IPS-15b (cell line): ENCODE measurements at regions not wholly inside any gene's neighbourhood (a gene's known extent, or its start where the extent isn't known, plus 50 kb on each side); places are given as distances from the start of the nearest gene placed in this dataset.

Source experiments
- H3K27me3 ChIP-seq: one replicate; pipeline ENCODE4 v1.6.1; 2013; ENCODE audit warnings: low read length; ENCODE audit not compliant: control insufficient read depth, insufficient read depth
- H3K36me3 ChIP-seq: one replicate; pipeline ENCODE4 v1.6.1; 2013; ENCODE audit warnings: low read length; ENCODE audit not compliant: control insufficient read depth, insufficient read depth
- H3K4me1 ChIP-seq: one replicate; pipeline ENCODE4 v1.6.1; 2013; ENCODE audit warnings: mild to moderate bottlenecking, low read length; ENCODE audit not compliant: control insufficient read depth, insufficient read depth
- H3K4me3 ChIP-seq: one replicate; pipeline ENCODE4 v1.5.1; 2013; ENCODE audit warnings: low read depth, low read length
- H3K9ac ChIP-seq: one replicate; pipeline ENCODE4 v1.6.1; 2013; ENCODE audit warnings: low read depth, mild to moderate bottlenecking, low read length
- H3K9me3 ChIP-seq: one replicate; pipeline ENCODE4 v1.6.1; 2013; ENCODE audit warnings: mild to moderate bottlenecking, low read length; ENCODE audit not compliant: control insufficient read depth, insufficient read depth

- Histone ChIP-seq H3K4me1 (no peaks in the 10 kb centered on the region), H3K36me3 (no peaks in the 10 kb centered on the region), H3K27me3 (no peaks in the 10 kb centered on the region), H3K9ac (no peak overlapping the region), H3K4me3 (peak overlapping the region; percentile 65), H3K9me3 (no peaks in the 10 kb centered on the region)
These were observed 91.9 kb upstream of the OTOS start for GRCh38 chr2:240232264-240232915.

- Histone ChIP-seq H3K9ac (no peak overlapping the region), H3K9me3 (no peaks in the 10 kb centered on the region), H3K27me3 (no peaks in the 10 kb centered on the region), H3K36me3 (no peaks in the 10 kb centered on the region), H3K4me3 (peak overlapping the region; percentile 65), H3K4me1 (no peaks in the 10 kb centered on the region)
These were observed 92.8 kb upstream of the OTOS start for GRCh38 chr2:240232961-240233884.

- Histone ChIP-seq H3K4me1 (no peaks in the 10 kb centered on the region), H3K4me3 (peak overlapping the region; percentile 32)
These were observed 93.5 kb upstream of the OTOS start for GRCh38 chr2:240233885-240234502.

GRCh38 chr2:240234503-240234951 lies 94.1 kb upstream of the OTOS start:
- Histone ChIP-seq H3K4me3 (no peak overlapping the region), H3K27me3 (no peaks in the 10 kb centered on the region), H3K4me1 (no peaks in the 10 kb centered on the region), H3K9ac (no peak overlapping the region), H3K36me3 (no peaks in the 10 kb centered on the region), H3K9me3 (no peaks in the 10 kb centered on the region)

More at GRCh38 chr2:240233885-240234502, 93.5 kb upstream of the OTOS start:
- no peaks in the 10 kb centered on the region for H3K9me3 ChIP-seq
- H3K27me3 ChIP-seq, result no peaks in the 10 kb centered on the region
- no peaks in the 10 kb centered on the region for H3K36me3 ChIP-seq
- H3K9ac ChIP-seq, result no peak overlapping the region

- H3K27me3 ChIP-seq, result no peaks in the 10 kb centered on the region
- H3K9ac ChIP-seq, result no peak overlapping the region
- H3K4me1 ChIP-seq, result no peaks in the 10 kb centered on the region
- H3K4me3 ChIP-seq, result no peak overlapping the region
- H3K9me3 ChIP-seq, result no peaks in the 10 kb centered on the region
- no peaks in the 10 kb centered on the region for H3K36me3 ChIP-seq
These were observed 94.8 kb upstream of the OTOS start for GRCh38 chr2:240235149-240235803.

GRCh38 chr2:240235811-240236210 lies 95.4 kb upstream of the OTOS start:
- no peaks in the 10 kb centered on the region for H3K4me1 ChIP-seq
- H3K9ac ChIP-seq, result no peak overlapping the region
- H3K4me3 ChIP-seq, result no peak overlapping the region
- no peaks in the 10 kb centered on the region for H3K27me3 ChIP-seq
- H3K9me3 ChIP-seq, result no peaks in the 10 kb centered on the region
- H3K36me3 ChIP-seq, result no peaks in the 10 kb centered on the region

GRCh38 chr2:240236217-240237111 lies 96.0 kb upstream of the OTOS start:
- Histone ChIP-seq H3K9me3 (no peaks in the 10 kb centered on the region), H3K4me1 (no peaks in the 10 kb centered on the region), H3K27me3 (no peaks in the 10 kb centered on the region), H3K36me3 (no peaks in the 10 kb centered on the region), H3K4me3 (no peak overlapping the region), H3K9ac (no peak overlapping the region)

- H3K9ac ChIP-seq, result no peak overlapping the region
- no peak overlapping the region for H3K4me3 ChIP-seq
- H3K27me3 ChIP-seq, result no peaks in the 10 kb centered on the region
- H3K4me1 ChIP-seq, result no peaks in the 10 kb centered on the region
- H3K9me3 ChIP-seq, result no peaks in the 10 kb centered on the region
- no peaks in the 10 kb centered on the region for H3K36me3 ChIP-seq
These were observed 97.2 kb upstream of the OTOS start for GRCh38 chr2:240237609-240238174.

- Histone ChIP-seq H3K9me3 (no peaks in the 10 kb centered on the region), H3K27me3 (no peaks in the 10 kb centered on the region), H3K36me3 (no peaks in the 10 kb centered on the region), H3K9ac (no peak overlapping the region), H3K4me3 (no peak overlapping the region), H3K4me1 (no peaks in the 10 kb centered on the region)
These were observed 97.7 kb upstream of the OTOS start for GRCh38 chr2:240238201-240238600.

GRCh38 chr2:240238786-240239185 lies 98.3 kb upstream of the OTOS start:
- Histone ChIP-seq H3K27me3 (no peaks in the 10 kb centered on the region), H3K36me3 (no peaks in the 10 kb centered on the region), H3K4me3 (no peak overlapping the region), H3K9me3 (no peaks in the 10 kb centered on the region), H3K4me1 (no peaks in the 10 kb centered on the region), H3K9ac (no peak overlapping the region)
